ENCODE measurements at regions not wholly inside any gene's neighbourhood (a gene's known extent, or its start where the extent isn't known, plus 50 kb on each side); places are given as distances from the start of the nearest gene placed in this dataset.

- no peaks in the 10 kb centered on the region for H3K79me2 ChIP-seq (ENCODE audit: insufficient read depth, low read length)
- RAD21 ChIA-PET (ENCODE audit: low non-redundant PET in 1 of 2, low total read pairs in 2 of 2, uncharacterized antibody in 2 of 2, unreplicated experiment in 2 of 2): no interaction called here
- H3K4me1 ChIP-seq (ENCODE audit: control insufficient read depth in 1 of 2, insufficient read depth in 2 of 2, low read length in 2 of 2): no peaks in the 10 kb centered on the region
- POLR2A ChIA-PET: no interaction called here
- no peaks in the 10 kb centered on the region for H3K9me3 ChIP-seq (ENCODE audit: control insufficient read depth in 1 of 2, insufficient read depth in 1 of 2, low read depth in 1 of 2, low read length in 2 of 2)
- intact Hi-C loops (cut with micrococcal nuclease): no loop called here
- TF ChIP-seq REST (IDR thresholded peaks at IDR 0.05; ENCODE audit: low read depth) (no peak), CEBPB (IDR thresholded peaks at IDR 0.05; ENCODE audit: low read depth) (no peak)
- H3K27me3 ChIP-seq (ENCODE audit: insufficient read depth, low read length): no peaks in the 10 kb centered on the region
- H3K9ac ChIP-seq (ENCODE audit: low read length): no peak overlapping the region
- no peaks in the 10 kb centered on the region for H4K20me1 ChIP-seq (ENCODE audit: insufficient read depth)
- ATAC-seq: no peak
- no peak overlapping the region for H2AFZ ChIP-seq (ENCODE audit: low read depth, low read length, poor library complexity, severe bottlenecking)
- H3K27ac ChIP-seq (ENCODE audit: low read depth, low read length): no peak overlapping the region
- H3K9me2 ChIP-seq (ENCODE audit: insufficient read depth): no peaks in the 10 kb centered on the region
- BruUV-seq (replicated peaks): no TSS peak
- CTCF ChIA-PET: no interaction called here
- no peak overlapping the region for H3K4me2 ChIP-seq (ENCODE audit: low read length)
- H3K4me3 ChIP-seq (replicated peaks in 1 of 2; ENCODE audit: low read depth in 1 of 2, low read length in 2 of 2): no peak overlapping the region
- no peaks in the 10 kb centered on the region for H3K36me3 ChIP-seq (ENCODE audit: control insufficient read depth in 1 of 2, insufficient read depth in 2 of 2, low read length in 2 of 2)
- DNase-seq (ENCODE audit: low read depth, low spot score): no peak
Observed at GRCh38 chrX:140167551-140167950, 202.2 kb upstream of the CXorf66 start.

- Histone ChIP-seq H3K79me2 (ENCODE audit: insufficient read depth, low read length) (no peaks in the 10 kb centered on the region), H3K27me3 (ENCODE audit: insufficient read depth, low read length) (no peaks in the 10 kb centered on the region), H3K4me1 (ENCODE audit: control insufficient read depth in 1 of 2, insufficient read depth in 2 of 2, low read length in 2 of 2) (no peaks in the 10 kb centered on the region), H3K9ac (ENCODE audit: low read length) (no peak overlapping the region), H4K20me1 (ENCODE audit: insufficient read depth) (no peaks in the 10 kb centered on the region), H3K4me3 (replicated peaks in 1 of 2; ENCODE audit: low read depth in 1 of 2, low read length in 2 of 2) (no peak overlapping the region), H2AFZ (ENCODE audit: low read depth, low read length, poor library complexity, severe bottlenecking) (no peak overlapping the region), H3K36me3 (ENCODE audit: control insufficient read depth in 1 of 2, insufficient read depth in 2 of 2, low read length in 2 of 2) (no peaks in the 10 kb centered on the region), H3K27ac (ENCODE audit: low read depth, low read length) (no peak overlapping the region), H3K9me3 (ENCODE audit: control insufficient read depth in 1 of 2, insufficient read depth in 1 of 2, low read depth in 1 of 2, low read length in 2 of 2) (no peaks in the 10 kb centered on the region), H3K9me2 (ENCODE audit: insufficient read depth) (no peaks in the 10 kb centered on the region), H3K4me2 (ENCODE audit: low read length) (no peak overlapping the region)
- no peak for DNase-seq (ENCODE audit: low read depth, low spot score)
- intact Hi-C loops (cut with micrococcal nuclease): no loop called here
- RAD21 ChIA-PET (ENCODE audit: low non-redundant PET in 1 of 2, low total read pairs in 2 of 2, uncharacterized antibody in 2 of 2, unreplicated experiment in 2 of 2): no interaction called here
- CTCF ChIA-PET: no interaction called here
- BruUV-seq (replicated peaks): no TSS peak
- no peak for ATAC-seq
- POLR2A ChIA-PET: no interaction called here
- TF ChIP-seq POLR2AphosphoS5 (IDR thresholded peaks at IDR 0.05; ENCODE audit: low read depth, low read length) (no peak), ZBTB33 (IDR thresholded peaks at IDR 0.05; ENCODE audit: extremely low read depth, insufficient replicate concordance, low read length) (no peak), CTCF (IDR thresholded peaks at IDR 0.05 in 2 of 3, conservative IDR thresholded peaks at IDR 0.05 in 1 of 3; ENCODE audit: borderline replicate concordance in 1 of 3, insufficient read depth in 1 of 3, low read depth in 2 of 3, low read length in 2 of 3) (no peak), SIN3A (IDR thresholded peaks at IDR 0.05; ENCODE audit: low read depth) (no peak), SP1 (IDR thresholded peaks at IDR 0.05; ENCODE audit: low read depth) (no peak), ZNF274 (IDR thresholded peaks at IDR 0.05; ENCODE audit: low read depth, low read length) (no peak), FOSL1 (IDR thresholded peaks at IDR 0.05; ENCODE audit: low read depth) (no peak), SRF (IDR thresholded peaks at IDR 0.05; ENCODE audit: low read depth) (no peak)
Observed at GRCh38 chrX:140165849-140166248, 200.5 kb upstream of the CXorf66 start.

Data from HCT116 (cell line).